ENCODE measurements at regions not wholly inside any gene's neighbourhood (a gene's known extent, or its start where the extent isn't known, plus 50 kb on each side); places are given as distances from the start of the nearest gene placed in this dataset.
A peak's percentile ranks its signal among the peaks of the same experiment; 100 is the strongest.

GRCh38 chr5:171637811-171638210, 147.8 kb upstream of the SMIM23 start:
- Histone ChIP-seq H3K4me3 (no peak overlapping the region), H3K4me1 (no peaks in the 10 kb centered on the region), H3K27ac (no peak overlapping the region), H3K36me3 (no peaks in the 10 kb centered on the region), H3K9me3 (no peaks in the 10 kb centered on the region), H3K27me3 (no peaks in the 10 kb centered on the region)
- WGBS (ENCODE audit: insufficient coverage, low coverage, low lambda C conversion rate, missing lambda C conversion rate) = 68% methylated on average over 1 of the region's 1 CpG
- DNase-seq (no peak), ATAC-seq (no peak)
- TF ChIP-seq CTCF (IDR thresholded peaks at IDR 0.05) (no peak), POLR2A (IDR thresholded peaks at IDR 0.05) (no peak)
- intact Hi-C loops (cut with DNase I) = no loop called here

DNA sequence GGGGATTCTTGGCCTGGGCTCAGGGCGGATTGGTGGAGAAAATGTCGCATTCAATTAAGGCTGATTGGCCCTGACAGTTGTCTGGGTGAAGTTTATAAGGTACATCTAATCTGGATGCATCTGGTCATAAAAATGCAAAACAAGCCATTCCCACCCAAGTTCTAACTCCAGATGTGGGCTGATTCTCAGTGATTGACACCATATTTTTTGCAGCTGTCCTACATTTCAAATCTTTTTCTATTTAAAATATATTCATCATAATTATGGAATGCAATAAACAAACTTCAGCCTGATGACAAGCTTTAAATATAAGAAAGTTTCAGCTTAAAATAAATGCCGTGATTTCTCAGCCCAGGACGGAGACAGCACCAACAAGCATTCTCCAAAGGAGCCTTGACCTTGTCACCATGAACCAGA, 146.4 kb upstream of the SMIM23 start:
- Histone ChIP-seq H3K27ac (no peak overlapping the region), H3K4me1 (no peaks in the 10 kb centered on the region), H3K36me3 (no peaks in the 10 kb centered on the region), H3K9me3 (no peaks in the 10 kb centered on the region), H3K4me3 (no peak overlapping the region), H3K27me3 (no peaks in the 10 kb centered on the region)
- DNase-seq (no peak), ATAC-seq (no peak)
- intact Hi-C loops (cut with DNase I) = no loop called here
- 55% methylated on average over 4 of the region's 4 CpGs for WGBS (ENCODE audit: insufficient coverage, low coverage, low lambda C conversion rate, missing lambda C conversion rate)
- no peak for TF ChIP-seq POLR2A (IDR thresholded peaks at IDR 0.05)
- TF ChIP-seq CTCF (IDR thresholded peaks at IDR 0.05) = no peak

GRCh38 chr5:171639966-171640365, 145.7 kb upstream of the SMIM23 start:
- Histone ChIP-seq H3K4me1 (no peaks in the 10 kb centered on the region), H3K4me3 (no peak overlapping the region), H3K27me3 (no peaks in the 10 kb centered on the region), H3K36me3 (no peaks in the 10 kb centered on the region), H3K9me3 (no peaks in the 10 kb centered on the region), H3K27ac (no peak overlapping the region)
- ATAC-seq (no peak), DNase-seq (no peak)
- 82% methylated on average over 4 of the region's 4 CpGs for WGBS (ENCODE audit: insufficient coverage, low coverage, low lambda C conversion rate, missing lambda C conversion rate)
- intact Hi-C loops (cut with DNase I) = no loop called here
- TF ChIP-seq POLR2A (IDR thresholded peaks at IDR 0.05) = no peak
- TF ChIP-seq CTCF (IDR thresholded peaks at IDR 0.05) = no peak

GRCh38 chr5:171640480-171640879, 145.1 kb upstream of the SMIM23 start:
- intact Hi-C loops (cut with DNase I) = no loop called here
- H3K4me1 ChIP-seq = no peaks in the 10 kb centered on the region
- ATAC-seq (peak in 1 of 4 donors; percentile 17), DNase-seq (no peak)
- 52% methylated on average over 3 of the region's 3 CpGs for WGBS (ENCODE audit: insufficient coverage, low coverage, low lambda C conversion rate, missing lambda C conversion rate)
- H3K4me3 ChIP-seq = no peak overlapping the region
- no peaks in the 10 kb centered on the region for H3K9me3 ChIP-seq
- no peaks in the 10 kb centered on the region for H3K36me3 ChIP-seq
- no peak for TF ChIP-seq CTCF (IDR thresholded peaks at IDR 0.05)
- no peak for TF ChIP-seq POLR2A (IDR thresholded peaks at IDR 0.05)
- no peaks in the 10 kb centered on the region for H3K27me3 ChIP-seq
- no peak overlapping the region for H3K27ac ChIP-seq

DNA sequence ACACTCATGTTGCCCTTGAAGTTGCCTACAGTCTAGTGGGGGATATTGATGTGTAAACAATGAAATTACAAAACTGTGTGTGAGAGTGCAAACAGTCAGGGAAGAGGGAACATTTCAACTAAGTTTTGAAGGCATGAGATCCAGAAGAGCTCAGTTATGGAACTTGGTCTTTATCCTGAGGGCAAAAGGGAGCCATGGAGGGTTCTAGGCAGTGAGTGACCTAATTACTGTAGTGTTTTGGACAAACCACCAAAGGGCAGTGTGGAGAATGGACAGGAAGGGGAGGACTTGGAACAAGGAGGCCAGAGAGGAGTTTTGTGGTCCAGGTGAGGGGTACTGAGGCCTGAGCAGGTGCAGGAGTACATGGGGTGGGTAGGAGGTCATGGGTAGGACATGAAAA, 143.7 kb upstream of the SMIM23 start:
- no peaks in the 10 kb centered on the region for H3K36me3 ChIP-seq
- no peak overlapping the region for H3K4me3 ChIP-seq
- ATAC-seq = peak in 1 of 4 donors; percentile 30
- intact Hi-C loops (cut with DNase I) = no loop called here
- TF ChIP-seq POLR2A (IDR thresholded peaks at IDR 0.05) = no peak
- TF ChIP-seq CTCF (IDR thresholded peaks at IDR 0.05) = no peak
- H3K9me3 ChIP-seq = no peaks in the 10 kb centered on the region
- no peaks in the 10 kb centered on the region for H3K27me3 ChIP-seq
- no peak overlapping the region for H3K27ac ChIP-seq
- no peak for DNase-seq
- no peaks in the 10 kb centered on the region for H3K4me1 ChIP-seq

Data from right lobe of liver (tissue), 6 donors.